ENCODE measurements at regions not wholly inside any gene's neighbourhood (a gene's known extent, or its start where the extent isn't known, plus 50 kb on each side); places are given as distances from the start of the nearest gene placed in this dataset.

DNA sequence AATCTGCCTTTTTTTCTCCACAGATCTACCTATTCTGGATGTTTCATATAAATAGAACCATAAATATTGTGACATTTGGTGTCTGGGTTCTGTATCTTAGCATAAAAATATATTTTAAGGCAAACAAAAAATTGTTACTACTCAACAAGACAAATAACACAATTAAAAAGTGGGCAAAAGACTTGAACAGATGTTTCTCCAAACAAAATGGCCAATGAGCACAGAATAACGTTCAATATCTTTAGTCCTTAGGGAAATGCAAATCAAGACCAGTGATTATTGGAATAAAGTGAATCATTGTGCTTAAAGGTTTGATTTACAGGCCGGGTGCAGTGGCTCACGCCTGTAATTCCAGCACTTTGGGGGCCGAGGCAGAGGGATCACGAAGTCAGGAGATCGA, 1331.3 kb downstream of the AACS start:
- TF ChIP-seq, protein P1, sequence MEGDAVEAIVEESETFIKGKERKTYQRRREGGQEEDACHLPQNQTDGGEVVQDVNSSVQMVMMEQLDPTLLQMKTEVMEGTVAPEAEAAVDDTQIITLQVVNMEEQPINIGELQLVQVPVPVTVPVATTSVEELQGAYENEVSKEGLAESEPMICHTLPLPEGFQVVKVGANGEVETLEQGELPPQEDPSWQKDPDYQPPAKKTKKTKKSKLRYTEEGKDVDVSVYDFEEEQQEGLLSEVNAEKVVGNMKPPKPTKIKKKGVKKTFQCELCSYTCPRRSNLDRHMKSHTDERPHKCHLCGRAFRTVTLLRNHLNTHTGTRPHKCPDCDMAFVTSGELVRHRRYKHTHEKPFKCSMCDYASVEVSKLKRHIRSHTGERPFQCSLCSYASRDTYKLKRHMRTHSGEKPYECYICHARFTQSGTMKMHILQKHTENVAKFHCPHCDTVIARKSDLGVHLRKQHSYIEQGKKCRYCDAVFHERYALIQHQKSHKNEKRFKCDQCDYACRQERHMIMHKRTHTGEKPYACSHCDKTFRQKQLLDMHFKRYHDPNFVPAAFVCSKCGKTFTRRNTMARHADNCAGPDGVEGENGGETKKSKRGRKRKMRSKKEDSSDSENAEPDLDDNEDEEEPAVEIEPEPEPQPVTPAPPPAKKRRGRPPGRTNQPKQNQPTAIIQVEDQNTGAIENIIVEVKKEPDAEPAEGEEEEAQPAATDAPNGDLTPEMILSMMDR (conservative IDR thresholded peaks at IDR 0.05): no peak
- no peak overlapping the region for H3K27ac ChIP-seq

DNA sequence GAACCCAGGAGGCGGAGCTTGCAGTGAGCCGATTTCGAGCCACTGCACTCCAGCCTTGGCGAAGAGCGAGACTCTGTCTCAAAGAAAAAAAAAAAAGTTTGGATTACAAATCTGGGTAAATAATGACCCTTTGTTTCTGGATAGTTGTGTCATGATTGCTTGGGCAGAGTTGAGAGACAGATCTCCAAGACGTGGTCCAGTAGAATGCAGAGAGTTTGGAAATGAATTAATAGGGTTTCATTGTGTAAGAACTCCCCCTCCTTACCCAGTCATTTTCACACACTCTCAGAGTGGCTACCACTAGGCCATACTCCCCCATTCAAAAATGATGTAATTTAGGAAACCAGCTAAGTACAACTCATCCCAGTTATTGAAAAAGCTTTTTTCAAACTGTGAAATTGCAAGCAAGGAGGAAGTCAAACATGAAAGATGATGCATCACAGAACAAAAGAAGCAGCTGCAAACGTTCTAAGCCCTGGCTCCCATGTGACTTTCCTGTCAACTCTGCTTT, 1331.9 kb downstream of the AACS start:
- TF ChIP-seq, protein P1 (conservative IDR thresholded peaks at IDR 0.05): no peak
- H3K27ac ChIP-seq: no peak overlapping the region

DNA sequence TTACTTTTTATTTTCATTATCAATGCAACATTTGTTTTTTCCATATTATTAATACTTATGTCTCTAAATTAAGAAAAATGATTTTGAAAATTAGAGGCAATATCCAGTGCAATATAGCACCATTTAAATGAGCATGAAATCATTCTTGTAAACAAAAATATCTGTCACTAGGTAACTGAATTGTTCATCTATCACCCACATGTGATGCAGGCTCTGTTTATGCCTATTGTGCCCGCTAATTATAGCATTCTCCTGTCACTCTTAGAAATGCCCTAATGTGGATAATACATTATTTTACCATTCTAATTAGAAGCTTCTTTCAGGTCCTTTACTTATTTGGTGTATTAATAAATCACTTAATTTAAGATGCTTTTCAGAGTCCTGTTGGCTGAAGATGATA, 1332.4 kb downstream of the AACS start:
- TF ChIP-seq, protein P1 (conservative IDR thresholded peaks at IDR 0.05): no peak
- H3K27ac ChIP-seq: no peak overlapping the region

DNA sequence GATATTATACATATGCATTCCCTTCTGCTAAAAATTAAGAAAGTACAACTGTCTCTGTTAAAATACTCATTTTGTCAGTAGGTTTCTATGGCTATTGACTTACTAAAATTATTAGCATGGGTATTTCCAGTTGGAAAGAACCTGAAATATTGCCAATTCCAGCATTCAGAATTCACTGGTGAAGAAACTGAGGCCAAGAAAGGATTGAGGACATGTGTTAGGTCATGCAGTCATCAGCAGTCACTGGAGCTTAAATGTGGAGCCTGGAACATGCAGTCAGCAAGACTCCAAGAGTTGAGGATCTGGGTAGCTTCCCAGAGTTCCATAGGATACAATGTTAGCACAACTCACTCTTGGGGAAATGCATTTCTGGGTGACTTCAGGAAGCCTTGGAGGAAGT, 1335.6 kb downstream of the AACS start:
- no peak overlapping the region for H3K27ac ChIP-seq
- TF ChIP-seq, protein P1 (conservative IDR thresholded peaks at IDR 0.05): no peak

GRCh38 chr12:126404293-126404881, 1339.2 kb downstream of the AACS start:
- H3K27ac ChIP-seq: no peak overlapping the region

DNA sequence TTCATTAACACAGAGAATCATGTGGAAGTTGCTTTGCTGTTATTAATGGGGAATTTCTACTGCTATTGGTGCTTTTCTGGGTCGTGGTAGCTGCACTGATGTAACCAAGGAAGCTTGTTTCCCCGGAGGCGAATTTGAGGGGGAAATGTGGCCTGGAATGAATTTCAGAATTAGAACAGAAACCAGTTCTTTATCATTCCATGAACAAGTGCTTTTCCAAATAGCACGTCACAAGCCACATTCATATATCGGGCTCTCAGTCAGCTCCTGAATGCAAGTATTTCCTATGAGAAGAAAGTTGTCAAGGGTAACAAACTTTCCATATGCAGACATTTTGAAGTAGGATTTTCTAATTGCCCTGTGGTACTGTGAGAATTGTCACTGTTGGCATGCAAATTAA, 1353.2 kb downstream of the AACS start:
- H3K27ac ChIP-seq: no peak overlapping the region
- TF ChIP-seq, protein P1 (conservative IDR thresholded peaks at IDR 0.05): no peak

More at GRCh38 chr12:126404293-126404881, 1339.2 kb downstream of the AACS start:
- TF ChIP-seq, protein P1 (conservative IDR thresholded peaks at IDR 0.05): no peak

GRCh38 chr12:126419131-126419530, 1353.9 kb downstream of the AACS start:
- no peak overlapping the region for H3K27ac ChIP-seq
- TF ChIP-seq, protein P1 (conservative IDR thresholded peaks at IDR 0.05): no peak

Measured in VCaP (cell line).